H9 (cell line): ENCODE measurements at regions not wholly inside any gene's neighbourhood (a gene's known extent, or its start where the extent isn't known, plus 50 kb on each side); places are given as distances from the start of the nearest gene placed in this dataset.

Experiments
- DNase-seq: peaks from one replicate; pipeline ENCODE4 v3.0.0-alpha.2; 2017
- H2AFZ ChIP-seq: one replicate; pipeline ENCODE4 v1.6.1; 2013; ENCODE audit warnings: mild to moderate bottlenecking, low read length, control low read depth, moderate library complexity
- H2AK5ac ChIP-seq: 2 replicates; pipeline ENCODE4 v1.6.1; 2013; ENCODE audit warnings: low read length, control low read depth, mixed read lengths; ENCODE audit not compliant: insufficient read length
- H2BK120ac ChIP-seq: one replicate; pipeline ENCODE4 v1.6.1; 2013; ENCODE audit warnings: low read depth, mild to moderate bottlenecking, low read length, control low read depth, inconsistent platforms; ENCODE audit not compliant: poor library complexity, severe bottlenecking
- H2BK12ac ChIP-seq: 2 replicates; pipeline ENCODE4 v1.6.1; 2013; ENCODE audit warnings: low read length, control low read depth, mixed read lengths, low read depth; ENCODE audit not compliant: insufficient read length
- H2BK15ac ChIP-seq: 2 replicates; pipeline ENCODE4 v1.6.1; 2013; ENCODE audit warnings: low read depth, low read length, control low read depth
- H2BK20ac ChIP-seq: one replicate; pipeline ENCODE4 v1.6.1; 2013; ENCODE audit warnings: low read depth, mild to moderate bottlenecking, low read length, control low read depth, inconsistent platforms; ENCODE audit not compliant: poor library complexity, severe bottlenecking
- H2BK5ac ChIP-seq: 2 replicates; pipeline ENCODE4 v1.6.1; 2013; ENCODE audit warnings: low read length, control low read depth, mixed read lengths; ENCODE audit not compliant: insufficient read length
- H3K14ac ChIP-seq: 2 replicates; pipeline ENCODE4 v1.6.1; 2013; ENCODE audit warnings: low read length, control low read depth; ENCODE audit not compliant: insufficient read depth
- H3K18ac ChIP-seq: 2 replicates; pipeline ENCODE4 v1.6.1; 2013; ENCODE audit warnings: low read depth, mild to moderate bottlenecking, mixed read lengths, low read length, control low read depth; ENCODE audit not compliant: insufficient read length
- H3K23ac ChIP-seq: 2 replicates; pipeline ENCODE4 v1.6.1; 2013; ENCODE audit warnings: low read length, control low read depth, mixed read lengths, low read depth; ENCODE audit not compliant: insufficient read length
- H3K23me2 ChIP-seq: 2 replicates; pipeline ENCODE4 v1.6.1; 2013; ENCODE audit warnings: low read depth, mild to moderate bottlenecking, mixed read lengths, low read length, control low read depth; ENCODE audit not compliant: insufficient read length, poor library complexity, severe bottlenecking
- H3K27ac ChIP-seq: 2 replicates; pipeline ENCODE4 v1.5.1; 2013; ENCODE audit warnings: low read length, control low read depth, mixed read lengths, low read depth; ENCODE audit not compliant: insufficient read length
- H3K27me3 ChIP-seq: 2 replicates; pipeline ENCODE4 v1.6.1; 2013; ENCODE audit warnings: low read length, control low read depth, inconsistent platforms; ENCODE audit not compliant: insufficient read depth
- H3K4ac ChIP-seq: 2 replicates; pipeline ENCODE4 v1.6.1; 2013; ENCODE audit warnings: low read depth, mild to moderate bottlenecking, control low read depth, inconsistent platforms, low read length, moderate library complexity
- H3K4me1 ChIP-seq: 2 replicates; pipeline ENCODE4 v1.6.1; 2013; ENCODE audit warnings: low read length, control low read depth, inconsistent platforms; ENCODE audit not compliant: insufficient read depth
- H3K4me2 ChIP-seq: 2 replicates; pipeline ENCODE4 v1.6.1; 2013; ENCODE audit warnings: low read length, control low read depth, mixed read lengths; ENCODE audit not compliant: insufficient read length, insufficient read depth
- H3K56ac ChIP-seq: 2 replicates; pipeline ENCODE4 v1.6.1; 2013; ENCODE audit warnings: low read depth, mild to moderate bottlenecking, mixed read lengths, low read length, control low read depth; ENCODE audit not compliant: insufficient read length
- H3K79me1 ChIP-seq: 2 replicates; pipeline ENCODE4 v1.6.1; 2013; ENCODE audit warnings: low read depth, mild to moderate bottlenecking, moderate library complexity, low read length, control low read depth, inconsistent platforms; ENCODE audit not compliant: insufficient read depth, poor library complexity, severe bottlenecking
- H3K79me2 ChIP-seq: 2 replicates; pipeline ENCODE4 v1.6.1; 2013; ENCODE audit warnings: low read length, control low read depth, inconsistent platforms; ENCODE audit not compliant: insufficient read depth
- H3K9ac ChIP-seq: 2 replicates; pipeline ENCODE4 v1.6.1; 2013; ENCODE audit warnings: low read length, control low read depth, mixed read lengths; ENCODE audit not compliant: insufficient read length; ENCODE audit errors: extremely low read depth
- H3K9me3 ChIP-seq: one replicate; pipeline ENCODE4 v1.6.1; 2013; ENCODE audit warnings: low read depth, low read length, inconsistent platforms; ENCODE audit not compliant: control insufficient read depth
- H3T11ph ChIP-seq: one replicate; pipeline ENCODE4 v1.6.1; 2013; ENCODE audit warnings: mild to moderate bottlenecking, low read length, control low read depth, inconsistent platforms
- H4K20me1 ChIP-seq: one replicate; pipeline ENCODE4 v1.6.1; 2013; ENCODE audit not compliant: control insufficient read depth, insufficient read length, insufficient read depth
- H4K5ac ChIP-seq: 2 replicates; pipeline ENCODE4 v1.6.1; 2013; ENCODE audit warnings: low read depth, mild to moderate bottlenecking, mixed read lengths, low read length, control low read depth; ENCODE audit not compliant: insufficient read length
- H4K8ac ChIP-seq: replicated peaks from 2 replicates; pipeline ENCODE4 v1.6.1; 2013; ENCODE audit warnings: low read length, control low read depth, mixed read lengths, low read depth; ENCODE audit not compliant: insufficient read length
- H4K91ac ChIP-seq: 2 replicates; pipeline ENCODE4 v1.6.1; 2013; ENCODE audit warnings: low read depth, mild to moderate bottlenecking, moderate library complexity, mixed read lengths, low read length, control low read depth; ENCODE audit not compliant: insufficient read length
- H3K27ac Mint-ChIP-seq, 3 experiments: 2 replicates in 2 of 3; 3 replicates in 1 of 3; pipeline ENCODE4 v1.8.0; 2020 to 2021; ENCODE audit warnings: mixed read lengths in 3 of 3, mild to moderate bottlenecking in 1 of 3, moderate library complexity in 1 of 3
- H3K27me3 Mint-ChIP-seq: 2 replicates; pipeline ENCODE4 v1.8.0; 2021; ENCODE audit warnings: low read depth, mild to moderate bottlenecking, moderate library complexity, mixed read lengths
- H3K36me3 Mint-ChIP-seq, 3 experiments: 2 replicates in 2 of 3; 3 replicates in 1 of 3; pipeline ENCODE4 v1.8.0; 2020 to 2021; ENCODE audit warnings: low read depth in 3 of 3, mixed read lengths in 3 of 3; ENCODE audit not compliant: insufficient read depth in 1 of 3
- H3K4me1 Mint-ChIP-seq, 2 experiments: 2 replicates each; pipeline ENCODE4 v1.8.0; 2020; ENCODE audit warnings: mixed read lengths in 2 of 2
- H3K4me3 Mint-ChIP-seq, 2 experiments: 2 replicates in 1 of 2; 3 replicates in 1 of 2; pipeline ENCODE4 v1.8.0; 2020 to 2021; ENCODE audit warnings: mild to moderate bottlenecking in 2 of 2, mixed read lengths in 2 of 2, moderate library complexity in 1 of 2
- H3K9me3 Mint-ChIP-seq, 2 experiments: 2 replicates in 1 of 2; 3 replicates in 1 of 2; pipeline ENCODE4 v1.8.0; 2020; ENCODE audit warnings: mild to moderate bottlenecking in 2 of 2, mixed read lengths in 2 of 2, moderate library complexity in 1 of 2
- CTCF ChIP-seq: fragments of 200-600 bp; sonication (generic); conservative IDR thresholded peaks from 3 replicates; pipeline ENCODE4 v1.8.0; 2021; ENCODE audit warnings: antibody characterized with exemption, mild to moderate bottlenecking
- WGBS: extraction: QIAGEN DNeasy Blood & Tissue Kit; methylation state at CpG from one replicate; pipeline ENCODE4 v1.1.7; 2013; ENCODE audit warnings: missing lambda C conversion rate, low lambda C conversion rate, mixed read lengths; ENCODE audit not compliant: insufficient read length; ENCODE audit errors: extremely low coverage; 5-methylcytosine and 5-hydroxymethylcytosine counted together

- H3K23me2 ChIP-seq: no peaks in the 10 kb centered on the region
- no peak overlapping the region for H4K91ac ChIP-seq
- Mint-ChIP-seq H3K36me3 (no peaks in the 10 kb centered on the region), H3K4me1 (peaks cover 0 to 1% of the 10 kb centered on the region in 2 experiments; a peak in 1 of 4 replicates), H3K27me3 (peaks cover 17% of the 10 kb centered on the region), H3K4me3 (no peak overlapping the region), H3K9me3 (no peaks in the 10 kb centered on the region), H3K27ac (no peak overlapping the region)
- H3K4me1 ChIP-seq: no peaks in the 10 kb centered on the region
- TF ChIP-seq CTCF: no peak
- H3K56ac ChIP-seq: no peak overlapping the region
- no peak overlapping the region for H4K5ac ChIP-seq
- no peak overlapping the region for H3K4me2 ChIP-seq
- H2AK5ac ChIP-seq: no peak overlapping the region
- H3K79me2 ChIP-seq: no peaks in the 10 kb centered on the region
- H2BK120ac ChIP-seq: no peak overlapping the region
- no peak overlapping the region for H3K9ac ChIP-seq
- no peak overlapping the region for H2AFZ ChIP-seq
- no peak overlapping the region for H2BK15ac ChIP-seq
- no peaks in the 10 kb centered on the region for H3K79me1 ChIP-seq
- no peaks in the 10 kb centered on the region for H3K27me3 ChIP-seq
- H3K23ac ChIP-seq: no peak overlapping the region
- no peak for DNase-seq
- H3K27ac ChIP-seq: no peak overlapping the region
- H3K4ac ChIP-seq: no peak overlapping the region
- no peak overlapping the region for H3K18ac ChIP-seq
- H2BK5ac ChIP-seq: no peak overlapping the region
- H3T11ph ChIP-seq: no peak overlapping the region
- no peaks in the 10 kb centered on the region for H3K9me3 ChIP-seq
- H4K20me1 ChIP-seq: no peaks in the 10 kb centered on the region
- WGBS: no CpG with 5 or more reads among the region's 3 CpGs
- H4K8ac ChIP-seq: no peak overlapping the region
- no peak overlapping the region for H3K14ac ChIP-seq
- H2BK12ac ChIP-seq: no peak overlapping the region
- no peak overlapping the region for H2BK20ac ChIP-seq
Observed at GRCh38 chr9:89929315-89929672, 324.5 kb downstream of the GADD45G start.
